ENCODE measurements at regions not wholly inside any gene's neighbourhood (a gene's known extent, or its start where the extent isn't known, plus 50 kb on each side); places are given as distances from the start of the nearest gene placed in this dataset.

GRCh38 chr16:85519540-85520231 lies 93.4 kb upstream of the GSE1 start:
- Histone ChIP-seq H3K27me3 (no peaks in the 10 kb centered on the region), H3K4me3 (replicated peaks in 1 of 3) (no peak overlapping the region), H3K9me3 (no peaks in the 10 kb centered on the region), H3K36me3 (no peaks in the 10 kb centered on the region), H3K27ac (no peak overlapping the region), H3K4me1 (peaks cover 47 to 65% of the 10 kb centered on the region in 2 donors)
- WGBS, 2 donors: 94 to 96% methylated on average over 6 to 7 of the region's 7 CpGs
- intact Hi-C loops (cut with DNase I): no loop called here
- DNase-seq: no peak
- no peak for TF ChIP-seq POLR2A (IDR thresholded peaks at IDR 0.05)
- no peak for TF ChIP-seq CTCF (IDR thresholded peaks at IDR 0.05)

GRCh38 chr16:85520853-85521521 lies 92.1 kb upstream of the GSE1 start:
- intact Hi-C loops (cut with DNase I): no loop called here
- Histone ChIP-seq H3K27me3 (no peaks in the 10 kb centered on the region), H3K4me1 (peaks cover 35 to 59% of the 10 kb centered on the region in 2 donors), H3K36me3 (no peaks in the 10 kb centered on the region), H3K9me3 (no peaks in the 10 kb centered on the region), H3K4me3 (replicated peaks in 1 of 3) (no peak overlapping the region), H3K27ac (peak overlapping the region; percentile 53 to 71 (median 59))
- TF ChIP-seq CTCF (IDR thresholded peaks at IDR 0.05) (peak in 2 of 6 experiments; percentile 26 to 42), POLR2A (IDR thresholded peaks at IDR 0.05) (no peak)
- 63 to 67% methylated on average over 11 to 20 of the region's 20 CpGs for WGBS, 2 donors
- DNase-seq: peak; percentile 98 to 99

GRCh38 chr16:85521552-85522307 lies 91.4 kb upstream of the GSE1 start:
- H3K36me3 ChIP-seq: no peaks in the 10 kb centered on the region
- peaks cover 34 to 52% of the 10 kb centered on the region in 2 donors for H3K4me1 ChIP-seq
- intact Hi-C loops (cut with DNase I): no loop called here
- WGBS, 2 donors: 70 to 75% methylated on average over 16 to 21 of the region's 21 CpGs
- TF ChIP-seq POLR2A (IDR thresholded peaks at IDR 0.05) (no peak), CTCF (IDR thresholded peaks at IDR 0.05) (no peak)
- no peaks in the 10 kb centered on the region for H3K9me3 ChIP-seq
- H3K27ac ChIP-seq: peak overlapping the region; percentile 53 to 59 (median 58)
- H3K4me3 ChIP-seq (replicated peaks in 1 of 3): no peak overlapping the region
- DNase-seq: no peak
- H3K27me3 ChIP-seq: no peaks in the 10 kb centered on the region

- Histone ChIP-seq H3K9me3 (no peaks in the 10 kb centered on the region), H3K4me3 (replicated peaks in 1 of 3) (no peak overlapping the region), H3K4me1 (peaks cover 34 to 52% of the 10 kb centered on the region in 2 donors), H3K27me3 (no peaks in the 10 kb centered on the region), H3K36me3 (no peaks in the 10 kb centered on the region), H3K27ac (no peak overlapping the region)
- 89 to 96% methylated on average over 13 of the region's 13 CpGs for WGBS, 2 donors
- intact Hi-C loops (cut with DNase I): no loop called here
- TF ChIP-seq CTCF (IDR thresholded peaks at IDR 0.05): no peak
- no peak for TF ChIP-seq POLR2A (IDR thresholded peaks at IDR 0.05)
- no peak for DNase-seq
Observed at GRCh38 chr16:85522308-85522841, 90.7 kb upstream of the GSE1 start.

Measured in thyroid gland (tissue), 4 donors.